Panc1 (cell line): ENCODE measurements at regions not wholly inside any gene's neighbourhood (a gene's known extent, or its start where the extent isn't known, plus 50 kb on each side); places are given as distances from the start of the nearest gene placed in this dataset.

ENCODE experiments used
- ATAC-seq: fragments of 200-7000 bp; cut with Tn5 transposase; 2 replicates; pipeline ENCODE4 v1.9.1; 2020; ENCODE audit warnings: mild to moderate bottlenecking, moderate library complexity
- BruUV-seq: library from RNA; stranded (reverse); fragments of 400-500 nt; replicated peaks from 2 replicates; lab custom pipeline; 2021; lab: Mats Ljungman, UMichigan
- CTCF ChIA-PET: fragments of 300-600 bp; sonication (Branson Sonifier 250); formaldehyde crosslinking; loops from one replicate; lab custom pipeline; 2022; ENCODE audit warnings: antibody characterized with exemption; lab: Charles Lee
- POLR2A ChIA-PET: fragments of 300-600 bp; sonication (Branson Sonifier 250); formaldehyde crosslinking; loops from one replicate; lab custom pipeline; 2022; ENCODE audit warnings: antibody characterized with exemption; lab: Charles Lee
- DNase-seq: peaks from one replicate; pipeline ENCODE4 v3.0.0-alpha.2; 2010; ENCODE audit warnings: low read depth, low spot score
- H3K27ac ChIP-seq: 2 replicates; pipeline ENCODE4 v1.5.1; 2011; ENCODE audit warnings: mild to moderate bottlenecking, low read length, inconsistent platforms
- H3K27me3 ChIP-seq: fragments of 200-500 bp; sonication (Bioruptor generic); 2 replicates; pipeline ENCODE4 v1.6.0; 2014; ENCODE audit warnings: low read length, inconsistent platforms; ENCODE audit not compliant: control insufficient read depth, insufficient read depth
- H3K36me3 ChIP-seq: fragments of 200-500 bp; sonication (Bioruptor generic); 2 replicates; pipeline ENCODE4 v1.5.1; 2014; ENCODE audit warnings: inconsistent platforms, mild to moderate bottlenecking, low read length, moderate library complexity; ENCODE audit not compliant: control insufficient read depth, insufficient read depth
- H3K4me1 ChIP-seq: 2 replicates; pipeline ENCODE4 v1.5.1; 2011; ENCODE audit warnings: inconsistent platforms, mild to moderate bottlenecking, low read length, moderate library complexity; ENCODE audit not compliant: control insufficient read depth, insufficient read depth
- H3K4me3 ChIP-seq, 2 experiments: 2 replicates each; pipeline ENCODE4 v1.5.1; 2011 to 2012; ENCODE audit warnings: low read depth in 2 of 2, low read length in 2 of 2, mild to moderate bottlenecking in 2 of 2, inconsistent platforms in 1 of 2, moderate library complexity in 1 of 2
- H3K9me3 ChIP-seq: fragments of 200-500 bp; sonication (Bioruptor generic); 2 replicates; pipeline ENCODE4 v1.5.1; 2014; ENCODE audit warnings: low read depth, mild to moderate bottlenecking, inconsistent platforms, low read length, moderate library complexity; ENCODE audit not compliant: control insufficient read depth, insufficient read depth
- CTCF ChIP-seq: fragments of 450-650 bp; IDR thresholded peaks from 2 replicates; pipeline ENCODE4 v1.5.1; 2017; ENCODE audit warnings: mild to moderate bottlenecking
- POLR2AphosphoS5 ChIP-seq: IDR thresholded peaks from 2 replicates; pipeline ENCODE4 v1.6.1; 2012; ENCODE audit warnings: mild to moderate bottlenecking, low read depth, low read length, moderate library complexity
- REST ChIP-seq, 2 experiments: IDR thresholded peaks; 2 replicates each; pipeline ENCODE4 v1.6.1; 2011 to 2012; ENCODE audit warnings: low read depth in 2 of 2, control low read depth in 1 of 2, low read length in 1 of 2, mild to moderate bottlenecking in 1 of 2, moderate library complexity in 1 of 2; ENCODE audit not compliant: insufficient read depth in 1 of 2
- SIN3A ChIP-seq: IDR thresholded peaks from 2 replicates; pipeline ENCODE4 v1.6.1; 2012; ENCODE audit warnings: low read depth, mild to moderate bottlenecking, low read length, moderate library complexity, borderline replicate concordance; ENCODE audit not compliant: insufficient read depth
- TCF7L2 ChIP-seq: IDR thresholded peaks from 2 replicates; pipeline ENCODE4 v1.6.1; 2011; ENCODE audit warnings: mild to moderate bottlenecking, low read depth, low read length, inconsistent platforms
- in situ Hi-C: cut with HindIII; loops from 2 replicates; pipeline ENCODE4 v1.10.0; 2016; ENCODE audit warnings: low sequenced_read_pairs, low pct_unique_long_range_greater_than_20kb
- intact Hi-C: fragments of 100-400 bp; cut with micrococcal nuclease; formaldehyde crosslinking; loops from one replicate; pipeline ENCODE4 v1.10.0; 2022; ENCODE audit not compliant: unreplicated experiment

GRCh38 chr13:57874530-57874929, 243.0 kb downstream of the PCDH17 start:
- Histone ChIP-seq H3K4me1 (no peaks in the 10 kb centered on the region), H3K27ac (no peak overlapping the region), H3K9me3 (no peaks in the 10 kb centered on the region), H3K36me3 (no peaks in the 10 kb centered on the region), H3K27me3 (no peaks in the 10 kb centered on the region), H3K4me3 (no peak overlapping the region)
- intact Hi-C loops (no loop called here), in situ Hi-C loops (no loop called here)
- BruUV-seq: no TSS peak
- ATAC-seq (no peak), DNase-seq (no peak)
- ChIA-PET CTCF (no interaction called here), POLR2A (no interaction called here)
- TF ChIP-seq REST (IDR thresholded peaks at IDR 0.05; ENCODE audit: insufficient read depth in 1 of 2, low read depth in 2 of 2, low read length in 1 of 2) (no peak), CTCF (no peak), POLR2AphosphoS5 (no peak), SIN3A (no peak), TCF7L2 (no peak)

GRCh38 chr13:57877601-57878000, 246.1 kb downstream of the PCDH17 start:
- H3K9me3 ChIP-seq: no peaks in the 10 kb centered on the region
- TF ChIP-seq POLR2AphosphoS5: no peak
- TF ChIP-seq REST (IDR thresholded peaks at IDR 0.05; ENCODE audit: insufficient read depth in 1 of 2, low read depth in 2 of 2, low read length in 1 of 2): no peak
- no peak for TF ChIP-seq CTCF
- TF ChIP-seq SIN3A: no peak
- TF ChIP-seq TCF7L2: no peak
- H3K4me1 ChIP-seq: no peaks in the 10 kb centered on the region
- DNase-seq (no peak), ATAC-seq (no peak)
- intact Hi-C loops (no loop called here), in situ Hi-C loops (no loop called here)
- POLR2A ChIA-PET: no interaction called here
- no peak overlapping the region for H3K4me3 ChIP-seq
- no peaks in the 10 kb centered on the region for H3K27me3 ChIP-seq
- no peaks in the 10 kb centered on the region for H3K36me3 ChIP-seq
- H3K27ac ChIP-seq: no peak overlapping the region
- CTCF ChIA-PET: no interaction called here
- no TSS peak for BruUV-seq
